DND-41 (cell line): ENCODE measurements at regions not wholly inside any gene's neighbourhood (a gene's known extent, or its start where the extent isn't known, plus 50 kb on each side); places are given as distances from the start of the nearest gene placed in this dataset.

Source experiments
- EZH2 ChIP-seq: IDR thresholded peaks from 3 replicates; pipeline ENCODE4 v1.6.1; 2012; ENCODE audit warnings: borderline replicate concordance, low read depth, mild to moderate bottlenecking, moderate library complexity, low read length, inconsistent platforms; ENCODE audit not compliant: severe bottlenecking
- TF ChIP-seq, protein P1 (sequence below): IDR thresholded peaks from 2 replicates; pipeline ENCODE4 v1.5.1; 2012; ENCODE audit warnings: borderline replicate concordance, low read length, moderate library complexity, mild to moderate bottlenecking; ENCODE audit not compliant: poor library complexity, severe bottlenecking; ENCODE audit errors: extremely low read depth

DNA sequence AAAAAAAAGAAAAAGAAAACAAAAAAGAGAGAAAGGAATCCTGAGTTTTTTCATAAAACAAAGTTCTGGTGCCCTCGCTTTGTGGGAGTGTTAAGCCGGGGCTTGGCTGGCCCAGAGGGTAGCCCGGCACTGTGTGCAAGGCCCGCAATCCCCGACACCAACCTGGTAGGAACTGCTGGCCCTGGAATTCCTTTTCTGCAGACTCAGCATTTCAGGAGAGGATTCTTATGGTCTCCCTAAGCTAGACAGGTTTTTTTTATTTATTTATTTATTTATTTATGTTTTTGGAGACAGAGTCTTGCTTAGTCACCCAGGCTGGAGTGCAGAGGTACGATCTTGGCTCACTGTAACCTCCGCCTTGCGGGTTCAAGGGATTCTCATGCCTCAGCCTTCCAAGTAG is 238.8 kb downstream of the PDCD6IP start:
- TF ChIP-seq, protein P1, sequence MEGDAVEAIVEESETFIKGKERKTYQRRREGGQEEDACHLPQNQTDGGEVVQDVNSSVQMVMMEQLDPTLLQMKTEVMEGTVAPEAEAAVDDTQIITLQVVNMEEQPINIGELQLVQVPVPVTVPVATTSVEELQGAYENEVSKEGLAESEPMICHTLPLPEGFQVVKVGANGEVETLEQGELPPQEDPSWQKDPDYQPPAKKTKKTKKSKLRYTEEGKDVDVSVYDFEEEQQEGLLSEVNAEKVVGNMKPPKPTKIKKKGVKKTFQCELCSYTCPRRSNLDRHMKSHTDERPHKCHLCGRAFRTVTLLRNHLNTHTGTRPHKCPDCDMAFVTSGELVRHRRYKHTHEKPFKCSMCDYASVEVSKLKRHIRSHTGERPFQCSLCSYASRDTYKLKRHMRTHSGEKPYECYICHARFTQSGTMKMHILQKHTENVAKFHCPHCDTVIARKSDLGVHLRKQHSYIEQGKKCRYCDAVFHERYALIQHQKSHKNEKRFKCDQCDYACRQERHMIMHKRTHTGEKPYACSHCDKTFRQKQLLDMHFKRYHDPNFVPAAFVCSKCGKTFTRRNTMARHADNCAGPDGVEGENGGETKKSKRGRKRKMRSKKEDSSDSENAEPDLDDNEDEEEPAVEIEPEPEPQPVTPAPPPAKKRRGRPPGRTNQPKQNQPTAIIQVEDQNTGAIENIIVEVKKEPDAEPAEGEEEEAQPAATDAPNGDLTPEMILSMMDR = no peak
- TF ChIP-seq EZH2 = no peak
